ENCODE measurements at regions not wholly inside any gene's neighbourhood (a gene's known extent, or its start where the extent isn't known, plus 50 kb on each side); places are given as distances from the start of the nearest gene placed in this dataset.

GRCh38 chrX:39616098-39616729 is 481.5 kb downstream of the BCOR start:
- no peak for TF ChIP-seq CTCF (IDR thresholded peaks at IDR 0.05)
- no peak for DNase-seq (ENCODE audit: low spot score)
- Histone ChIP-seq H3K9me3 (no peaks in the 10 kb centered on the region), H3K4me3 (no peak overlapping the region), H3K4me1 (peaks cover 0 to 10% of the 10 kb centered on the region in 2 donors), H3K27me3 (peaks cover 0 to 5% of the 10 kb centered on the region in 2 donors), H3K36me3 (no peaks in the 10 kb centered on the region), H3K27ac (no peak overlapping the region)

DNA sequence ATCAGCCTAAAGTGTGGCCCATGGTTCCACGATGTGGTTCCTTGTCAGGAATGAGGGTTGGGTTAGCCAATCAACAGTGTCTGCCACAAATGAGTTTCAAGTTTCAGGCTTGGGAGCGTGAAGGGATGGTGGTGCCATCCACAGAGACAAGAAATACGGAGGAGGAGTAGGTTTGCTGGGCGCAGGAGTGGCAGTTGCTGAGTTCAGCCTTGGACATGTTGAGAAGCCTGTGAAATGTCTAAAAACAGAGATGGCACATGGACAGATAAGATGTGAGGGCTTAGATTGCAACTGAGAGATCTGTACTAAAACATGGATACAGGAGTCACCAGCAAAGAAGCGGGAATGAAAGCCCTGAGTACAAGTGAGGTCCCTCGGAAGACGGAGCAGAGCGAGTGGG is 481.0 kb downstream of the BCOR start:
- H3K36me3 ChIP-seq, result no peaks in the 10 kb centered on the region
- peaks cover 0 to 10% of the 10 kb centered on the region in 2 donors for H3K4me1 ChIP-seq
- TF ChIP-seq CTCF (IDR thresholded peaks at IDR 0.05), result no peak
- peaks cover 0 to 5% of the 10 kb centered on the region in 2 donors for H3K27me3 ChIP-seq
- no peak overlapping the region for H3K4me3 ChIP-seq
- H3K9me3 ChIP-seq, result no peaks in the 10 kb centered on the region
- no peak overlapping the region for H3K27ac ChIP-seq
- no peak for DNase-seq (ENCODE audit: low spot score)

- Histone ChIP-seq H3K27me3 (peaks cover 0 to 5% of the 10 kb centered on the region in 2 donors), H3K4me1 (peaks cover 0 to 10% of the 10 kb centered on the region in 2 donors), H3K36me3 (no peaks in the 10 kb centered on the region), H3K9me3 (no peaks in the 10 kb centered on the region), H3K27ac (no peak overlapping the region), H3K4me3 (no peak overlapping the region)
- TF ChIP-seq CTCF (IDR thresholded peaks at IDR 0.05), result no peak
- DNase-seq (ENCODE audit: low spot score), result no peak
These were observed 479.6 kb downstream of the BCOR start for GRCh38 chrX:39618178-39618577.

DNA sequence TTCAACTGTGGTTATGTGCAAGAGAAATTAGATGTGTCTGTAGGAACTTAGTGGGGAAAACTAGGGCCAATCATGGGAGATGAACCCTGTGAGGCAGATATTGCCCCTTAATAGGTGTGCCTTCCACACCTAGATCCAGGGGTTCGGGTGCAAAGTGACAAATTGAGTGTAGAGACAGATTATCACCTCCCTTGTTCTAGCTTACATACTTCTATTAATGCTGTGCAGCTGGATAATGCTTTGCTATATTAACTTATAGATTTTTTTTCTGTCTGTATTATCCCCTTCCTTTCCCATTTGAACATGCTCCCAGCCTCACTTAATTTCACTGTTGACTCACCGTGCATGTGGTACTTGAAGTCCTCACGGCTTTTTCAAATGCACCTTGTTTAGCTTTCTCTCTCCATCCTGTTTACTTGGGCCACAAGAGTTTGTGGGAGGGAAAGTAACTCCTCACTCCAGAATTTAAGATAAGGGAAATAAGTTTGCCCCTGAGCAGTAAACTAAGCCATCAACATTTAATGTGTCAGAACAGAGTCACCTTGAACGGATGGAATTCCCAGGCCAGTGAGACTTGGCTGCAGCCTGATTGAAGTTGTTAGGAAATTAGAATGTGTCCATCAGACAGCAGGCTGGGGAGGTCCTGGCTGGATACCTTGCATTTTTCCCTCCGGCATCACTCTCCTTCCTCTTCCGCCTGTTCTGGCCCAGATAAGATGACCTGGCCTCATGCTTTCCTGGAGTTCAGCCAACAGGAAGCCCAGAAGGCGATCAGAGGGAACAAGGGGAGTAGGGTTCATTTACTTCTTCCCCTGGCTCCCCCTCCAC is 478.4 kb downstream of the BCOR start:
- Histone ChIP-seq H3K9me3 (peaks cover 0 to 11% of the 10 kb centered on the region in 2 donors), H3K27me3 (no peaks in the 10 kb centered on the region), H3K4me1 (no peaks in the 10 kb centered on the region), H3K36me3 (no peaks in the 10 kb centered on the region), H3K27ac (no peak overlapping the region), H3K4me3 (no peak overlapping the region)
- DNase-seq (ENCODE audit: low spot score), result no peak
- TF ChIP-seq CTCF (IDR thresholded peaks at IDR 0.05), result no peak

- peaks cover 0 to 11% of the 10 kb centered on the region in 2 donors for H3K9me3 ChIP-seq
- H3K36me3 ChIP-seq, result no peaks in the 10 kb centered on the region
- H3K4me3 ChIP-seq, result no peak overlapping the region
- no peak overlapping the region for H3K27ac ChIP-seq
- no peak for TF ChIP-seq CTCF (IDR thresholded peaks at IDR 0.05)
- no peaks in the 10 kb centered on the region for H3K4me1 ChIP-seq
- H3K27me3 ChIP-seq, result no peaks in the 10 kb centered on the region
- DNase-seq (ENCODE audit: low spot score), result no peak
These were observed 473.6 kb downstream of the BCOR start for GRCh38 chrX:39624166-39624565.

Measured in right atrium auricular region (tissue), 2 donors.